Mucosa of descending colon (tissue), 3 donors: ENCODE measurements at regions not wholly inside any gene's neighbourhood (a gene's known extent, or its start where the extent isn't known, plus 50 kb on each side); places are given as distances from the start of the nearest gene placed in this dataset.

Experiments used
- ATAC-seq: fragments of 200-7000 bp; cut with Tn5 transposase; one replicate; pipeline ENCODE4 v1.9.1; 2020; ENCODE audit warnings: mild to moderate bottlenecking, moderate library complexity
- DNase-seq, 3 donors: peaks; one replicate each; pipeline ENCODE4 v3.0.0-alpha.2; 2020
- H3K36me3 ChIP-seq: fragments of 200-600 bp; one replicate; pipeline ENCODE4 v1.8.0; 2021; ENCODE audit warnings: low read depth, mild to moderate bottlenecking
- H3K4me1 ChIP-seq: fragments of 200-600 bp; one replicate; pipeline ENCODE4 v1.8.0; 2021; ENCODE audit warnings: low read depth, mild to moderate bottlenecking
- H3K4me3 ChIP-seq: fragments of 200-600 bp; one replicate; pipeline ENCODE4 v1.8.0; 2021; ENCODE audit warnings: mild to moderate bottlenecking
- H3K9me3 ChIP-seq: fragments of 200-600 bp; one replicate; pipeline ENCODE4 v1.8.0; 2021; ENCODE audit warnings: mild to moderate bottlenecking
- intact Hi-C, 2 donors: fragments of 100-400 bp; cut with DNase I in 1 of 2; cut with micrococcal nuclease in 1 of 2; formaldehyde crosslinking; loops; one replicate each; pipeline versions ENCODE4 v1.11.0 to v1.11.1; 2022; cut with DNase I, micrococcal nuclease
- TF ChIP-seq, protein P1 (sequence below): fragments of 200-600 bp; IDR thresholded peaks from one replicate; pipeline ENCODE4 v1.8.0; 2022; ENCODE audit warnings: antibody characterized with exemption, mild to moderate bottlenecking
- donor health status: DM: no; HTN: no; CAD: no; lungs with moderate emphysema.
- donor health status: DM: no; HTN: no; CAD: no.
- donor health status: DM: no; HTN: yes; CAD: no.

DNA sequence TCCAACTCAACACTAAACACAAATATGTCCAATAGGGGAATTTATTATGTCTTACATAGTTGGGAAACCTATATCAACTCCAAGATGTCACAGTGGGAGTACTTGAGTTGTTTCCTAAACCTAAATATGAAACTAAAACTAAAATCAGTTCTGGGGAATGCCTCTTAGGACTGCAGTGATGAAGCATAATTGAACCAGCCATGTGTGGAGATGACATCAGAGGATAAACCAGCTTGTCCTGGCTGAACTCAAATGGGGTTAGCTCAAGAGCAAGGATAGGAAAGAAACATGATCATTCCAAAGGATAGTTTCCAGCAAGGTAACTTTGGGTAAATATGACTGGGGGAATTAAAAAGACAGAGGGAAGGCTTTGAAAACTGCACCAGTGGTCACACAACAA is 88.9 kb upstream of the PLPPR1 start:
- ATAC-seq (no peak), DNase-seq (no peak)
- H3K9me3 ChIP-seq: no peaks in the 10 kb centered on the region
- no peaks in the 10 kb centered on the region for H3K36me3 ChIP-seq
- no peak overlapping the region for H3K4me3 ChIP-seq
- TF ChIP-seq, protein P1, sequence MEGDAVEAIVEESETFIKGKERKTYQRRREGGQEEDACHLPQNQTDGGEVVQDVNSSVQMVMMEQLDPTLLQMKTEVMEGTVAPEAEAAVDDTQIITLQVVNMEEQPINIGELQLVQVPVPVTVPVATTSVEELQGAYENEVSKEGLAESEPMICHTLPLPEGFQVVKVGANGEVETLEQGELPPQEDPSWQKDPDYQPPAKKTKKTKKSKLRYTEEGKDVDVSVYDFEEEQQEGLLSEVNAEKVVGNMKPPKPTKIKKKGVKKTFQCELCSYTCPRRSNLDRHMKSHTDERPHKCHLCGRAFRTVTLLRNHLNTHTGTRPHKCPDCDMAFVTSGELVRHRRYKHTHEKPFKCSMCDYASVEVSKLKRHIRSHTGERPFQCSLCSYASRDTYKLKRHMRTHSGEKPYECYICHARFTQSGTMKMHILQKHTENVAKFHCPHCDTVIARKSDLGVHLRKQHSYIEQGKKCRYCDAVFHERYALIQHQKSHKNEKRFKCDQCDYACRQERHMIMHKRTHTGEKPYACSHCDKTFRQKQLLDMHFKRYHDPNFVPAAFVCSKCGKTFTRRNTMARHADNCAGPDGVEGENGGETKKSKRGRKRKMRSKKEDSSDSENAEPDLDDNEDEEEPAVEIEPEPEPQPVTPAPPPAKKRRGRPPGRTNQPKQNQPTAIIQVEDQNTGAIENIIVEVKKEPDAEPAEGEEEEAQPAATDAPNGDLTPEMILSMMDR: no peak
- intact Hi-C loops: no loop called here
- H3K4me1 ChIP-seq: no peaks in the 10 kb centered on the region

DNA sequence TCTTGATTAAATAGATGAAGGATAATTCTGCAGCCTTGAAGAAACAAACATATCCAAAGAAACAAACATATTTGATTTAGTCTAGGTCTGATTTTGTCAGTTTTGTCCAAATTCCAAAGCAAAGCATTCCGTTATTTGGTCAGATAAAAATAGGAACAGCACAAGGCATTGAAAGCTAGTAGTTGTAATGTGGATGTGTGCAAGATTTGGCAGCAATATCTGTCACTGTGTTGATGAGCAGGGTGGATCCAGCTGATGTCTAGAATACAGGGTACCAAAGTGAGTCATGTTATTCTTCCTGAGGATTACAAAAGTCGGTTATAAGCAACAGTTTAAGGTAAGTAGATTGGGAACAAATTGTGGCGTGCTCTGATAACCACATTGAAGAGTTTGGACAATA is 69.3 kb upstream of the PLPPR1 start:
- no peak overlapping the region for H3K4me3 ChIP-seq
- no peaks in the 10 kb centered on the region for H3K4me1 ChIP-seq
- intact Hi-C loops: no loop called here
- H3K36me3 ChIP-seq: no peaks in the 10 kb centered on the region
- TF ChIP-seq, protein P1: no peak
- H3K9me3 ChIP-seq: no peaks in the 10 kb centered on the region
- ATAC-seq (no peak), DNase-seq (no peak)
